Adrenal gland (tissue), 9 donors: ENCODE measurements at regions not wholly inside any gene's neighbourhood (a gene's known extent, or its start where the extent isn't known, plus 50 kb on each side); places are given as distances from the start of the nearest gene placed in this dataset.
A peak's percentile ranks its signal among the peaks of the same experiment; 100 is the strongest.

ENCODE experiments used
- DNase-seq, 7 donors: peaks; one replicate each; pipeline ENCODE4 v3.0.0-alpha.2; 2019 to 2020
- H3K27ac ChIP-seq, 5 donors: fragments of 200-600 bp; sonication (generic) in 4 of 5; 1 replicate in 3 of 5; 2 replicates in 2 of 5; pipeline versions ENCODE4 v1.5.1 to v1.8.0; 2016 to 2020; ENCODE audit warnings: mild to moderate bottlenecking in 1 of 5
- H3K27me3 ChIP-seq: fragments of 200-600 bp; 2 replicates; pipeline ENCODE4 v1.8.0; 2021
- H3K36me3 ChIP-seq, 2 donors: fragments of 200-600 bp; replicated peaks in 1 of 2; 1 replicate in 1 of 2; 2 replicates in 1 of 2; pipeline versions ENCODE4 v1.5.1 to v1.8.0; 2018 to 2022
- H3K4me1 ChIP-seq, 2 donors: fragments of 200-600 bp; replicated peaks in 1 of 2; 1 replicate in 1 of 2; 2 replicates in 1 of 2; pipeline versions ENCODE4 v1.5.1 to v1.8.0; 2018 to 2021
- H3K4me3 ChIP-seq, 4 donors: fragments of 200-600 bp; sonication (generic) in 3 of 4; one replicate each; pipeline ENCODE4 v1.5.1; 2016 to 2018
- H3K9me3 ChIP-seq, 3 donors: fragments of 200-600 bp; sonication (generic) in 1 of 3; replicated peaks in 1 of 3; 1 replicate in 2 of 3; 2 replicates in 1 of 3; pipeline versions ENCODE4 v1.5.1 to v1.8.0; 2016 to 2021
- POLR2A ChIP-seq, 2 donors: fragments of 450-650 bp; IDR thresholded peaks; one replicate each; pipeline ENCODE4 v1.6.1; 2017; ENCODE audit warnings: antibody characterized with exemption in 2 of 2, mild to moderate bottlenecking in 2 of 2, moderate library complexity in 1 of 2
- WGBS, 4 donors: extraction: QIAGEN DNeasy Blood & Tissue Kit in 2 of 4; methylation state at CpG; one replicate each; pipeline versions ENCODE4 v1.1.5 to v1.1.7; 2013 to 2017; 5-methylcytosine and 5-hydroxymethylcytosine counted together
- intact Hi-C, 2 donors: fragments of 100-400 bp; cut with DNase I; formaldehyde crosslinking; loops; one replicate each; pipeline versions ENCODE4 v1.14.1 to v1.15.0; 2022 to 2023
- TF ChIP-seq, protein P1 (sequence below), 6 experiments: fragments of 450-650 bp in 4 of 6; fragments of 200-600 bp in 2 of 6; sonication (generic) in 1 of 6; IDR thresholded peaks; 1 replicate in 5 of 6; 2 replicates in 1 of 6; pipeline versions ENCODE4 v1.5.1 to v1.8.0; 2016 to 2021; ENCODE audit warnings: antibody characterized with exemption in 6 of 6, mild to moderate bottlenecking in 2 of 6, moderate library complexity in 1 of 6
- donor health status: healthy with polysubstance abuse.
- donor health status: Bipolar disorder and iron deficiency.
- donor health status: DM: yes; HTN: yes; CAD: no.
- donor health status: DM: no; HTN: no; CAD: no.
- donor health status: DM: no; HTN: no; CAD: no.

DNA sequence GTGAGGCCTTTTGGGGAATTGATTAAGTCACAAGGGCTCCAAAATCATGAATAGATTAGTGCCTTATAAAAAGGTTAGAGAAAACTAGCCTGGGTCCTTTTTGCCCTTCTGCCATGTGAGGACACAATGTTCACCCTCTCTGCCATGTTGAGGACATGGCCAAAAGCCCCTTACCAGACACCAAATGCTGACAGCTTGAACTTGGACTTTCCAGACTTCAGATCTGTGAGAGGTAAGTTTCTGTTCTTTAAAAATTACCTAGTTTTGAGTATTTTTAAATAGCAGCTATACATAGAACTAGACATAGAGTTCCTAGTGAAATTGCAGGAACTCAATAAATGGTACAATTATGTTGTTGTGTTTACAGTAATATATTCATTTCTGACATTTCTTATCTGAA lies 1214.4 kb downstream of the ADGRL3 start:
- DNase-seq: no peak
- H3K9me3 ChIP-seq: peaks cover 0 to 5% (median 0%) of the 10 kb centered on the region in 3 donors
- H3K4me3 ChIP-seq: no peak overlapping the region
- no peak for TF ChIP-seq POLR2A (IDR thresholded peaks at IDR 0.05)
- TF ChIP-seq, protein P1, sequence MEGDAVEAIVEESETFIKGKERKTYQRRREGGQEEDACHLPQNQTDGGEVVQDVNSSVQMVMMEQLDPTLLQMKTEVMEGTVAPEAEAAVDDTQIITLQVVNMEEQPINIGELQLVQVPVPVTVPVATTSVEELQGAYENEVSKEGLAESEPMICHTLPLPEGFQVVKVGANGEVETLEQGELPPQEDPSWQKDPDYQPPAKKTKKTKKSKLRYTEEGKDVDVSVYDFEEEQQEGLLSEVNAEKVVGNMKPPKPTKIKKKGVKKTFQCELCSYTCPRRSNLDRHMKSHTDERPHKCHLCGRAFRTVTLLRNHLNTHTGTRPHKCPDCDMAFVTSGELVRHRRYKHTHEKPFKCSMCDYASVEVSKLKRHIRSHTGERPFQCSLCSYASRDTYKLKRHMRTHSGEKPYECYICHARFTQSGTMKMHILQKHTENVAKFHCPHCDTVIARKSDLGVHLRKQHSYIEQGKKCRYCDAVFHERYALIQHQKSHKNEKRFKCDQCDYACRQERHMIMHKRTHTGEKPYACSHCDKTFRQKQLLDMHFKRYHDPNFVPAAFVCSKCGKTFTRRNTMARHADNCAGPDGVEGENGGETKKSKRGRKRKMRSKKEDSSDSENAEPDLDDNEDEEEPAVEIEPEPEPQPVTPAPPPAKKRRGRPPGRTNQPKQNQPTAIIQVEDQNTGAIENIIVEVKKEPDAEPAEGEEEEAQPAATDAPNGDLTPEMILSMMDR (IDR thresholded peaks at IDR 0.05): no peak
- intact Hi-C loops: no loop called here
- no peaks in the 10 kb centered on the region for H3K4me1 ChIP-seq
- no peak overlapping the region for H3K27ac ChIP-seq
- H3K27me3 ChIP-seq: no peaks in the 10 kb centered on the region
- no peaks in the 10 kb centered on the region for H3K36me3 ChIP-seq

DNA sequence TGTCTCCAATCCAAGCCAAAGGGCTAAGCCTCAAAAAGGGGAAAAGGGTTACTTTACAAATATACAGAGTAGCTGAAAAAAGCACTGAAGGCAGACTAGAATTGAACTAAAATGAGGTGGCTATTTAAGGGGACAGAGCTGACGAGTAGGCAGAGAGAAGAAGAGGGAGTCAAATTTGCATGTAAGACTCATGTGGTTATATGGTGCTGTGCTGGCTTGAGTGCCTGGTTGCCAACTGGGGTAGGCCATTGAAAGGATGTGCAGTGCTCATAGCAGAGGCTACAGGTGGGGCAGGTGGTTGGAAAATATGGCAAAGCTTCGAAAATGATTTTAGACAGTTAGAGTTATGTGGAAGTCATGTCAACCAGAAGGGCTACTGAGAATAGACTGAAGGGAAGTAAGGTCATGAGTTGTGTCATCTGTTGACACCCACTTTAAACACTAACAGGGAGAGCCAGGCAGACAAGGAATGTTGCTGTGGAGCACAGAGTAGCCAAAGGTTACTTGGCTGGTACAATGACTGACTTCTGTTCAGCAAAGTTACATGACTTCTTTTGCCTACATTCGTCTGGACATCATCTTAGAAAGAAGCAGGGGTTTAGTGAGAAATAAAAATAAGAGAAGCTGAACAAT lies 1210.4 kb downstream of the ADGRL3 start:
- no peaks in the 10 kb centered on the region for H3K4me1 ChIP-seq
- no peak overlapping the region for H3K27ac ChIP-seq
- H3K36me3 ChIP-seq: no peaks in the 10 kb centered on the region
- intact Hi-C loops: no loop called here
- 60 to 85% (median 74%) methylated on average over 3 of the region's 3 CpGs for WGBS, 4 donors
- peaks cover 0 to 5% (median 0%) of the 10 kb centered on the region in 3 donors for H3K9me3 ChIP-seq
- no peaks in the 10 kb centered on the region for H3K27me3 ChIP-seq
- no peak for DNase-seq
- TF ChIP-seq, protein P1 (IDR thresholded peaks at IDR 0.05): no peak
- no peak for TF ChIP-seq POLR2A (IDR thresholded peaks at IDR 0.05)
- H3K4me3 ChIP-seq: no peak overlapping the region

DNA sequence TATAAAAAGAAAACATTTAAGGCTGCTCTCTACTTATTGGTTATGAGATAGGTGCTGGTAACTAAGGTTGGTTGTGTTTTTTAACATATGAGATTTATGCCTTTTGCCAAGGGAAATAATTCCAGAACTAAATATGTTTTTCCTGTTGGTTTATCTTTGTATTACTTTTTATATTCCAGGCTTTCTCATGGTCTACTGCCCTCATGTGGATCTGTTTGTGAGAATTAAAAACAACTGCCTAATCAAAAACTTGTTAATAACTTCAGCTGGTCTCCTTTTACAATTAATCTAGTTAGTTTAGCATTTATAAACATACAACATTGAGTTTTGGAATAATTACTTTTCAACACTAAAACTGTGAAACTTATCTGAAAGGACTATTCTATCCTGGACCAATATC lies 1208.3 kb downstream of the ADGRL3 start:
- intact Hi-C loops: no loop called here
- no peak overlapping the region for H3K27ac ChIP-seq
- TF ChIP-seq, protein P1 (IDR thresholded peaks at IDR 0.05): peak in 4 of 6 experiments; percentile 9 to 30 (median 28)
- TF ChIP-seq POLR2A (IDR thresholded peaks at IDR 0.05): no peak
- H3K36me3 ChIP-seq: no peaks in the 10 kb centered on the region
- DNase-seq: no peak
- peaks cover 0 to 5% (median 0%) of the 10 kb centered on the region in 3 donors for H3K9me3 ChIP-seq
- H3K27me3 ChIP-seq: no peaks in the 10 kb centered on the region
- H3K4me1 ChIP-seq: no peaks in the 10 kb centered on the region
- no peak overlapping the region for H3K4me3 ChIP-seq

DNA sequence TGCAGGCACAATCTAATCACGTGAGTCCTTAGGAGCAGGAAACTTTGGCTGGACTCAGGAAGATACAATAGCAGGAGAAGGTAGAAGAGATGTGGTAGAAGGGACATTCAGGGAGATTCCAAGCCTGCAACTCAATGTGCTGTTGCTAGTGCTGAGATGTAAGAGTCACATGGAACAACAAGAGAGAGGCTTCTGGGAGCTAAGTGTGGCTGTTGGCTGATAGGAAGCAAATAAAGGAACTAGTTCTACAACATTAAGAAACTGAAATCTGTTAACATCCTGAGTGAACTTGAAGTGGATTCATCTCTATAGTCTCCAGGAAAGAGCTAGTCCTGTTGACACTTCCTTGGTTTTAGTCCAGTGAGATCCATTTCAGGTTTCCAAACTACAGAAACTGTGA lies 1207.4 kb downstream of the ADGRL3 start:
- WGBS, 4 donors: 76 to 100% (median 90%) methylated on average over 1 of the region's 1 CpG
- intact Hi-C loops: no loop called here

More for the DNA sequence above, 1207.4 kb downstream of the ADGRL3 start:
- Histone ChIP-seq H3K36me3 (no peaks in the 10 kb centered on the region), H3K27me3 (no peaks in the 10 kb centered on the region), H3K9me3 (peaks cover 0 to 5% (median 0%) of the 10 kb centered on the region in 3 donors), H3K4me3 (no peak overlapping the region), H3K4me1 (no peaks in the 10 kb centered on the region), H3K27ac (no peak overlapping the region)
- TF ChIP-seq POLR2A (IDR thresholded peaks at IDR 0.05): no peak
- TF ChIP-seq, protein P1 (IDR thresholded peaks at IDR 0.05): no peak
- DNase-seq: no peak
